T-cell (primary cell): ENCODE measurements at regions not wholly inside any gene's neighbourhood (a gene's known extent, or its start where the extent isn't known, plus 50 kb on each side); places are given as distances from the start of the nearest gene placed in this dataset.

Source experiments
- ATAC-seq, 4 experiments: fragments of 200-7000 bp in 3 of 4; fragments of 150-1000 bp in 1 of 4; cut with Tn5 transposase; replicated peaks in 1 of 4; 1 replicate in 3 of 4; 2 replicates in 1 of 4; pipeline ENCODE4 v1.10.0; 2021; ENCODE audit warnings: moderate library complexity in 3 of 4, mild to moderate bottlenecking in 2 of 4, moderate number of reproducible peaks in 1 of 4
- CTCF ChIA-PET, 2 donors: fragments of 300-600 bp; sonication (Branson Sonifier 250); formaldehyde crosslinking; loops; one replicate each; lab custom pipeline; 2022; ENCODE audit warnings: antibody characterized with exemption in 2 of 2; lab: Charles Lee
- POLR2A ChIA-PET, 2 donors: fragments of 300-600 bp; sonication (Branson Sonifier 250); formaldehyde crosslinking; loops; one replicate each; lab custom pipeline; 2022; ENCODE audit warnings: antibody characterized with exemption in 2 of 2; lab: Charles Lee
- DNase-seq, 35 experiments: peaks; one replicate each; pipeline versions ENCODE4 v3.0.0 to v3.0.0-alpha.2; 2013 to 2023
- H3K27ac ChIP-seq: one replicate; pipeline ENCODE4 v1.5.1; 2013; ENCODE audit warnings: low read length
- H3K27me3 ChIP-seq, 2 experiments: replicated peaks in 1 of 2; 1 replicate in 1 of 2; 2 replicates in 1 of 2; pipeline versions ENCODE4 v1.6.1 to v1.7.0; 2013; ENCODE audit warnings: low read length in 1 of 2, mixed read lengths in 1 of 2; ENCODE audit not compliant: control insufficient read depth in 2 of 2, insufficient read depth in 2 of 2; ENCODE audit errors: extremely low read depth in 1 of 2
- H3K36me3 ChIP-seq, 2 donors: 1 replicate in 1 of 2; 2 replicates in 1 of 2; pipeline versions ENCODE4 v1.6.1 to v1.7.0; 2013; ENCODE audit warnings: low read length in 1 of 2; ENCODE audit not compliant: control insufficient read depth in 2 of 2, insufficient read depth in 1 of 2; ENCODE audit errors: extremely low read depth in 1 of 2
- H3K4me1 ChIP-seq, 2 experiments: 1 replicate in 1 of 2; 2 replicates in 1 of 2; pipeline versions ENCODE4 v1.6.1 to v1.7.0; 2013; ENCODE audit warnings: low read length in 2 of 2, mixed read lengths in 1 of 2; ENCODE audit not compliant: insufficient read depth in 2 of 2, control insufficient read depth in 1 of 2; ENCODE audit errors: extremely low read depth in 1 of 2
- H3K4me3 ChIP-seq, 2 donors: 1 replicate in 1 of 2; 2 replicates in 1 of 2; pipeline versions ENCODE4 v1.5.1 to v1.7.0; 2013; ENCODE audit warnings: mild to moderate bottlenecking in 2 of 2, low read length in 1 of 2, moderate library complexity in 1 of 2; ENCODE audit not compliant: control insufficient read depth in 1 of 2; ENCODE audit errors: extremely low read depth in 1 of 2
- H3K9me3 ChIP-seq: 2 replicates; pipeline ENCODE4 v1.7.0; 2013
- H3K27ac Mint-ChIP-seq, 2 donors: one replicate each; pipeline ENCODE4 v1.8.0; 2020 to 2021; ENCODE audit warnings: mild to moderate bottlenecking in 2 of 2, mixed read lengths in 2 of 2
- H3K27me3 Mint-ChIP-seq, 2 donors: one replicate each; pipeline ENCODE4 v1.8.0; 2021 to 2022; ENCODE audit warnings: mixed read lengths in 2 of 2
- H3K36me3 Mint-ChIP-seq: one replicate; pipeline ENCODE4 v1.8.0; 2021; ENCODE audit warnings: mixed read lengths
- H3K4me1 Mint-ChIP-seq, 3 donors: one replicate each; pipeline ENCODE4 v1.8.0; 2020 to 2022; ENCODE audit warnings: mixed read lengths in 3 of 3, mild to moderate bottlenecking in 1 of 3
- H3K4me3 Mint-ChIP-seq, 3 donors: one replicate each; pipeline ENCODE4 v1.8.0; 2020 to 2022; ENCODE audit warnings: mild to moderate bottlenecking in 3 of 3, mixed read lengths in 3 of 3, moderate library complexity in 3 of 3
- H3K9me3 Mint-ChIP-seq, 3 donors: one replicate each; pipeline ENCODE4 v1.8.0; 2020 to 2022; ENCODE audit warnings: mixed read lengths in 3 of 3
- WGBS: methylation state at CpG from one replicate; pipeline ENCODE4 v1.1.5; 2013; ENCODE audit warnings: missing lambda C conversion rate; ENCODE audit not compliant: insufficient coverage; 5-methylcytosine and 5-hydroxymethylcytosine counted together

DNA sequence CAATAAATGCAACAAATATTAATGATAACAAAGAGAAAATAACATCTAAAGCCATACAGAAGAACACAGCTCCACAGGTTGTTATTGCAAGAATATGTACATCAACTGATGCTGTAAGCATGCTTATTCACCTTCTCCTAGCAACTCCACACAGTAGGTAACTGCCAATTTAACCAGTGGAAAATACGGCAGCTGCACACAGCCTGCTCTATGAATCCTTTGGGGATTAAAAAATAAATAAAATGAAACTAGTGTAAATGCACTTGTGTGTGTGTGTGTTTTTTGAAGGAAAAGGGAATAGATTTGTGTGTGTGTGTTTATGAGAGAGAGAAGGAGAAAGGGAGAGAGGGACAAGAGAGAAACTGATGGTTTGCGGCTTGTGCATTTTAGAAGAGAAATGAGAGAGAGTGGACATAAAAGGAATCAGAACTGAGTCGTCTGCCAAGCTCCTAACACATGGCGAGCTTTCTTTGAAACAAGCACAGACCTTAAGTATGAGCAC, 96.2 kb upstream of the PDE1A start:
- Mint-ChIP-seq H3K27ac (no peak overlapping the region), H3K4me3 (no peak overlapping the region), H3K27me3 (peaks cover 0 to 3% of the 10 kb centered on the region in 2 donors), H3K36me3 (no peaks in the 10 kb centered on the region), H3K4me1 (peaks cover 0 to 2% (median 0%) of the 10 kb centered on the region in 3 donors), H3K9me3 (peaks cover 0 to 3% (median 0%) of the 10 kb centered on the region in 3 donors)
- Histone ChIP-seq H3K4me1 (no peaks in the 10 kb centered on the region), H3K27me3 (no peaks in the 10 kb centered on the region), H3K27ac (no peak overlapping the region), H3K4me3 (no peak overlapping the region), H3K36me3 (no peaks in the 10 kb centered on the region), H3K9me3 (no peaks in the 10 kb centered on the region)
- ATAC-seq = no peak
- POLR2A ChIA-PET = no interaction called here
- DNase-seq = no peak
- CTCF ChIA-PET = no interaction called here
- no CpG with 5 or more reads among the region's 4 CpGs for whole genome bisulfite sequencing

DNA sequence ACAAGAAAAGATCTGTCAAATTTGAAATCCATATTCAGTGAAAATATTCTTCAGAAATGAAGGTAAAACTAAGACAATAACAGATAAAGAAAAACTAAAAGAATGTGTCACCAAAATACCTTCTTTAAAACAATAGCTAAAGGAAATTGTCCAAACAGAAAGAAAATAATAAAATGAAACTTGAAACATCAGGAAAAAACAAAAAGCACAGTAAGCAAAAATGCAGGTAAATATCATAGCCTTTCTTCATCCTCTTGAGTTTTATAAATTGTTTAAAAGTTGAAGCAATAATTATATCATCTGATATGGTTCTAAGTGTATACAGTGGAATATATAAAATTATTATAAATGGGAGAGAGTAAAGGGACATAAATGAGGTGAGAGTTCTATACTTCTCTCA, 103.8 kb upstream of the PDE1A start:
- no peak overlapping the region for H3K4me3 ChIP-seq
- ChIA-PET POLR2A (interaction anchor here in 1 of 2 donors (0.6 kb wide), 1 partner anchor 392 kb away, joined by 3 read pairs; no protein-coding TSS in a partner anchor), CTCF (interaction anchor here in 1 of 2 donors (1.0 kb wide), 1 partner anchor 21 kb away, joined by 3 read pairs; no protein-coding TSS in a partner anchor)
- H3K4me1 ChIP-seq = no peaks in the 10 kb centered on the region
- no peak for DNase-seq
- no peak overlapping the region for H3K4me3 Mint-ChIP-seq
- H3K9me3 Mint-ChIP-seq = peaks cover 0 to 8% (median 4%) of the 10 kb centered on the region in 3 donors
- H3K9me3 ChIP-seq = no peaks in the 10 kb centered on the region
- H3K27me3 ChIP-seq = no peaks in the 10 kb centered on the region
- no peak overlapping the region for H3K27ac ChIP-seq
- no peaks in the 10 kb centered on the region for H3K36me3 Mint-ChIP-seq
- H3K4me1 Mint-ChIP-seq = no peaks in the 10 kb centered on the region
- no peak overlapping the region for H3K27ac Mint-ChIP-seq
- ATAC-seq = no peak
- H3K27me3 Mint-ChIP-seq = no peaks in the 10 kb centered on the region
- H3K36me3 ChIP-seq = no peaks in the 10 kb centered on the region

GRCh38 chr2:182540252-182540651, 113.4 kb upstream of the PDE1A start:
- Histone ChIP-seq H3K27ac (no peak overlapping the region), H3K36me3 (no peaks in the 10 kb centered on the region), H3K27me3 (no peaks in the 10 kb centered on the region), H3K4me1 (no peaks in the 10 kb centered on the region), H3K9me3 (no peaks in the 10 kb centered on the region), H3K4me3 (no peak overlapping the region)
- Mint-ChIP-seq H3K27me3 (no peaks in the 10 kb centered on the region), H3K36me3 (no peaks in the 10 kb centered on the region), H3K27ac (no peak overlapping the region), H3K4me1 (no peaks in the 10 kb centered on the region), H3K9me3 (no peaks in the 10 kb centered on the region), H3K4me3 (no peak overlapping the region)
- ChIA-PET CTCF (no interaction called here), POLR2A (no interaction called here)
- no peak for DNase-seq
- no CpG with 5 or more reads among the region's 1 CpG for WGBS
- ATAC-seq = no peak

- Mint-ChIP-seq H3K27ac (no peak overlapping the region), H3K9me3 (no peaks in the 10 kb centered on the region), H3K4me1 (no peaks in the 10 kb centered on the region), H3K36me3 (no peaks in the 10 kb centered on the region), H3K4me3 (no peak overlapping the region), H3K27me3 (no peaks in the 10 kb centered on the region)
- ChIA-PET CTCF (no interaction called here), POLR2A (no interaction called here)
- ATAC-seq (no peak), DNase-seq (no peak)
- no peaks in the 10 kb centered on the region for H3K9me3 ChIP-seq
- H3K27me3 ChIP-seq = no peaks in the 10 kb centered on the region
- no peaks in the 10 kb centered on the region for H3K36me3 ChIP-seq
- no peaks in the 10 kb centered on the region for H3K4me1 ChIP-seq
- no peak overlapping the region for H3K4me3 ChIP-seq
- H3K27ac ChIP-seq = no peak overlapping the region
Measured at GRCh38 chr2:182541268-182541667, 114.4 kb upstream of the PDE1A start.

- Mint-ChIP-seq H3K27me3 (no peaks in the 10 kb centered on the region), H3K27ac (no peak overlapping the region), H3K36me3 (no peaks in the 10 kb centered on the region), H3K4me3 (no peak overlapping the region), H3K9me3 (no peaks in the 10 kb centered on the region), H3K4me1 (no peaks in the 10 kb centered on the region)
- Histone ChIP-seq H3K27me3 (no peaks in the 10 kb centered on the region), H3K36me3 (no peaks in the 10 kb centered on the region), H3K27ac (no peak overlapping the region), H3K4me1 (no peaks in the 10 kb centered on the region), H3K9me3 (no peaks in the 10 kb centered on the region), H3K4me3 (no peak overlapping the region)
- no CpG with 5 or more reads among the region's 6 CpGs for WGBS
- POLR2A ChIA-PET = no interaction called here
- ATAC-seq (no peak), DNase-seq (no peak)
- CTCF ChIA-PET = no interaction called here
Measured at GRCh38 chr2:182542501-182543258, 115.8 kb upstream of the PDE1A start.

DNA sequence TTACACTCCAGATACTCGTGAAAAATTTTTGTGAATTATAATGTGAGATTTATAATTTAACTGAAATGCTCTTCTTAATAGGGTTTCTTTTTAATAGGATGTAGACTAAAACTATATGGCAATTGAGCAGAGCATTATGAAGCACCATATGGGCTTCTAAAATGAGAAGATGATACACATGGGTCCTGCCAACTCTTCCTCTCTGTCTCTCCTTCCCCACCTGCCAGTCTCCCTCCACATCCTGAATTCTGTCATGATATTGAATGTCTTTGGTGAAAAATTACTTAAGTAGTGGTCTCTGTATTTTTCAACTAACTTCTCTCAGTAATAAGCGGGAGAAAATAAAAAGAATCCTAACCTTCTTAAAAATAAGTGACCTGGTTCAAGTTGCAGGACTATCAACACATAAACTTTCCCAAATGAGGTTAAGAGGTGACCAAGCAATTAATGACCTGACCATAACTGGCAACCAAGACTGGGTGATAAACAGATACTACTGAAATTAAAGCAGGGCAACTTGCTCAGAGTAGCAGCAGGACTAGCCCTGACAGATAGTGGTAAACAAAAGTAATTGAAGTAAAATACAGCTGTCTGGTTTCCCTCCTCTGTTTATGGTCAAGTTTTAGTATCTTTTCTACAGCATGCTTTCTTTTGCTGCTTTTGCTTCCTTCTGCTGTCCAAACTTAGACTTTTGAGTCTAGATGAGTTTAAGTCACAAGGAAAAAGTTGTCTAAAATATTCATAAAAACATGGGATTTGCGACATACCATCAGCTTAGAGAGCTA, 117.1 kb upstream of the PDE1A start:
- H3K4me3 ChIP-seq = no peak overlapping the region
- H3K4me1 Mint-ChIP-seq = no peaks in the 10 kb centered on the region
- H3K27me3 Mint-ChIP-seq = no peaks in the 10 kb centered on the region
- H3K27ac ChIP-seq = no peak overlapping the region
- no peak overlapping the region for H3K4me3 Mint-ChIP-seq
- H3K36me3 Mint-ChIP-seq = no peaks in the 10 kb centered on the region
- H3K9me3 Mint-ChIP-seq = no peaks in the 10 kb centered on the region
- ChIA-PET POLR2A (no interaction called here), CTCF (no interaction called here)
- DNase-seq (no peak), ATAC-seq (no peak)
- no peaks in the 10 kb centered on the region for H3K4me1 ChIP-seq
- no CpG with 5 or more reads among the region's 3 CpGs for WGBS
- H3K9me3 ChIP-seq = no peaks in the 10 kb centered on the region
- no peak overlapping the region for H3K27ac Mint-ChIP-seq
- no peaks in the 10 kb centered on the region for H3K36me3 ChIP-seq
- H3K27me3 ChIP-seq = no peaks in the 10 kb centered on the region
